ENCODE measurements at regions not wholly inside any gene's neighbourhood (a gene's known extent, or its start where the extent isn't known, plus 50 kb on each side); places are given as distances from the start of the nearest gene placed in this dataset.

GRCh38 chr3:153078826-153079225 is 83.2 kb upstream of the RAP2B start:
- ATAC-seq: no peak

- no peak for ATAC-seq
These were observed 82.6 kb upstream of the RAP2B start for GRCh38 chr3:153079386-153079785.

GRCh38 chr3:153080778-153081240 is 81.2 kb upstream of the RAP2B start:
- peak; percentile 83 for ATAC-seq

- ATAC-seq: no peak
These were observed 77.6 kb upstream of the RAP2B start for GRCh38 chr3:153084431-153084830.

DNA sequence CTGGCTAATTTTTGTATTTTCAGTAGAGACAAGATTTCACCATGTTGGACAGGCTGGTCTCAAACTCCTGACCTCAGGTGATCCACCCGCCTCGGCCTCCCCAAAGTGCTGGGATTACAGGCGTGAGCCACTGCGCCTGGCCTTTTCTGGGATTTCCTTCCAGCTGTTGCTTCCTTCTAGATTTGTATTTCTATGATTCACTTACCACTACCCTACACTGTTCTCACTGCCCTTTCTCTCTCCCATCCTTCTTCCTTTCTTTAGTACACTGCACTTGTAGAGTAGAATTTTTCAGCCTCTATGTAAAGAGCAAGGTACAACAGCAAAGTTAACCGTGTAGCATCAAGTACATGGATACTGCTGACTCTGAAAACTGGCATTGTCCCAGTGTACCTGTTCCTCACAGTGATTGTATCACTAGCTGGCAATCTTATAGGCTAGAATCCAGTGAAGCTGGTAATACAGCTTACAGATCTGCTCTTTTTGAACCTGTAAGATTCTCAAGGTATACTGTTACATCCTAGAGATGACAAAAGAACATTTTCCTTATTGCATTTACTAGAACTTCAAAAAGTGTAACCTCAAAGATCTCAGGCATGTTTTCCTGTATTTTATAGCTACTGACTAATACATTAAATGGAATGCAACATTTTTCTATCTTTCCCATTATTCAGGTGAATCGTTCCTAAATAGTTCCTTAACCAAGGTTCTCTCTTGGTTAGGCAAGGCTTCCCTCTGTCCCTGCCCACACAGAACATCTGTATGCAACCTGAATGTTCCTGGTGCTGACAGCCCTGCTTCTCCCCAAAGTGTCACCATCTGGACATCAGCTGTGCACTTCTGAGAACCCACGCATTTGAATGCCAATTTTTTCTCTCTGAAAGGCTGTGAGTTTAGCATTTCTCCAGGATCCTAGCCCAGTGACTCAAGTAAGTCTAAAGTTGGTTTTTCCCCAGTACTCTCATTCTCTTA is 74.1 kb upstream of the RAP2B start:
- peak; percentile 80 for ATAC-seq

- ATAC-seq: no peak
These were observed 72.4 kb upstream of the RAP2B start for GRCh38 chr3:153089620-153090019.

GRCh38 chr3:153090973-153091372 is 71.1 kb upstream of the RAP2B start:
- ATAC-seq: no peak

GRCh38 chr3:153093629-153094028 is 68.4 kb upstream of the RAP2B start:
- ATAC-seq: no peak

DNA sequence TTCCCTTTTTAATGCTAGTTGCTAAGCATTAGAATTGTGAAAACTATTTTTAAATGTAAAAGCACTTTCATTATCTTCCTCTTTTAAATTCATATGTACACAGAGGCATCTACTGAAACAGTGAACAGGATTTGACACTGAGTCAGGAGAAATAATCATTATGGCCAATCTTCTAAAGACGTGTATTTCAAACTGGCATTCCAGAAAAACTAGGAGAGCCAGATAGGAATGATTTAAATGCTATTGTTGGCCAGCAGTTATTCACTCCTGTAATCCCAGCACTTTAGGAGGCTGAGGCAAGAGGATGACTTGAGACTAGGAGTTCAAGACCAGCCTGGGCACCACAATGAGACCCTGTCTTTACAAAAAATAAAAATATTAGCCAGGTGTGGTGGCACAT is 67.6 kb upstream of the RAP2B start:
- no peak for ATAC-seq

- no peak for ATAC-seq
These were observed 66.6 kb upstream of the RAP2B start for GRCh38 chr3:153095441-153095840.

DNA sequence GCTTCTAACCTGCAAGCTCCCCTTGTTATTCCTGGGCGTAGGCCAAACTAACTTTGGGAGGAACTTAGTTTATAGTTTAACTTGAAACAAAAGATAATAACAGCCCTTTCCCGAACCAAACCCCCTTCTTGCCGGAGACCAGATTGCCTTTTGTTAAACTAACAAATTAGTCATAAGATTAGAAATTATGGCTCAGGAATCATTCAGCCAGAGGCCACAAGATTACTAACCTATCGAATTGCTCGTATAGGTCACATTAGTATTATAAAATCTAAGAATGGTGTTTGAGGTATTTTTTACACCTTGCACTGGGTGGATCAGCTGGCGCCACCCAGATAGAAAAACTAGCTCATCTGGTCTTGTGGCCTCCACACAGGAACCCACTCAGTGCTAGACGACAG is 65.3 kb upstream of the RAP2B start:
- peak; percentile 81 for ATAC-seq

GRCh38 chr3:153097213-153097612 is 64.8 kb upstream of the RAP2B start:
- no peak for ATAC-seq

- no peak for ATAC-seq
These were observed 62.9 kb upstream of the RAP2B start for GRCh38 chr3:153099131-153099530.

DNA sequence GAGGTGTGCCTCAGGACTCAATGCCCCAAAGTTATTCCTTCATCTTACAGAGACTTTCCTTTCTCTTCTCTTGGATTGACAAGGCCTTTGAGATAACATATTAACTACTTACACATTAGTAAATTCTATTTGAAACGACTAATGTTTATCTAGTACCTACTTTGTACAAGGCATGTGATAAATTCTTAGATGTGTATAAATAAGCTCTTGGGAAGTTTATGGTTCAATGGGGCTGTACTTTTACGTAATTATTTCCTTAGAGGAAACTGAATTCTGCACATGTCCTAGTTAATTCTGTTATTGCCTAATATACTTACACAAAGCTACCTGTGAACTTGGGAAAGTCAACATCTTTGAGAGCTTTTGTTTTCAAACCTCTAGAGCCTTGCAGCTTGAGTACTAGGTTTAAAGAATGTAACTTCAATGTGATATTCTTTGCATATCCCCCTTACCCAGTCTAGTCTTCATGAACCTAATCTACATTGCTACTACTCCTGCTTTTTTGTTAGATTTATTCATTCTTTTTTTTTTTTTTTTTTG is 58.5 kb upstream of the RAP2B start:
- ATAC-seq: peak; percentile 32

- ATAC-seq: no peak
These were observed 52.0 kb upstream of the RAP2B start for GRCh38 chr3:153110041-153110440.

GRCh38 chr3:153111016-153111415 is 51.0 kb upstream of the RAP2B start:
- no peak for ATAC-seq
